ENCODE measurements at regions not wholly inside any gene's neighbourhood (a gene's known extent, or its start where the extent isn't known, plus 50 kb on each side); places are given as distances from the start of the nearest gene placed in this dataset.

- TF ChIP-seq CTCF (CRISPR knock-in tag; IDR thresholded peaks at IDR 0.05) (no peak), POLR2AphosphoS5 (IDR thresholded peaks at IDR 0.05; ENCODE audit: low read depth, low read length) (no peak), NBN (conservative IDR thresholded peaks at IDR 0.05) (no peak), MYPOP (CRISPR knock-in tag; IDR thresholded peaks at IDR 0.05) (no peak), E2F5 (CRISPR knock-in tag; conservative IDR thresholded peaks at IDR 0.05) (no peak), U2AF1 (optimal IDR thresholded peaks at IDR 0.05; ENCODE audit: low read depth, low read length) (no peak), ZNF431 (CRISPR knock-in tag; IDR thresholded peaks at IDR 0.05; ENCODE audit: borderline replicate concordance, low read depth) (no peak), NR3C1 (CRISPR knock-in tag; IDR thresholded peaks at IDR 0.05) (no peak), REST (IDR thresholded peaks at IDR 0.05; ENCODE audit: borderline replicate concordance in 1 of 2, low read depth in 1 of 2, low read length in 2 of 2) (no peak), ZNF407 (CRISPR knock-in tag; IDR thresholded peaks at IDR 0.05; ENCODE audit: not compliant biosample characterization) (no peak), ZNF574 (CRISPR knock-in tag; IDR thresholded peaks at IDR 0.05) (no peak), AGO1 (IDR thresholded peaks at IDR 0.05; ENCODE audit: low read depth, low read length, poor library complexity, severe bottlenecking) (no peak), FLYWCH1 (CRISPR knock-in tag; IDR thresholded peaks at IDR 0.05) (no peak)
Observed at GRCh38 chr12:66885115-66885875, 206.4 kb upstream of the GRIP1 start.

Measured in HepG2 (cell line).